OCI-LY1 (cell line): ENCODE measurements at regions not wholly inside any gene's neighbourhood (a gene's known extent, or its start where the extent isn't known, plus 50 kb on each side); places are given as distances from the start of the nearest gene placed in this dataset.

Source experiments
- H2AFZ ChIP-seq: fragments of 200-600 bp; sonication (generic), shearing (Covaris generic); 2 replicates; pipeline ENCODE4 v1.6.0; 2014; ENCODE audit warnings: antibody characterized with exemption, mild to moderate bottlenecking, low read length
- H3F3A ChIP-seq: fragments of 200-600 bp; sonication (generic), shearing (Covaris generic); 2 replicates; pipeline ENCODE4 v1.6.0; 2014; ENCODE audit warnings: mild to moderate bottlenecking, antibody characterized with exemption, low read length, moderate library complexity; ENCODE audit not compliant: insufficient read depth
- H3K27ac ChIP-seq: fragments of 200-600 bp; sonication (generic); 2 replicates; pipeline ENCODE4 v1.5.1; 2014; ENCODE audit warnings: low read length, mixed run types, mild to moderate bottlenecking, low read depth; ENCODE audit not compliant: poor library complexity, severe bottlenecking
- H3K27me3 ChIP-seq: fragments of 200-600 bp; sonication (generic); 2 replicates; pipeline ENCODE4 v1.6.0; 2014; ENCODE audit warnings: antibody characterized with exemption, mild to moderate bottlenecking, low read length, moderate library complexity; ENCODE audit not compliant: insufficient read depth
- H3K36me3 ChIP-seq: fragments of 200-600 bp; sonication (generic); 2 replicates; pipeline ENCODE4 v1.6.1; 2014; ENCODE audit warnings: mild to moderate bottlenecking, antibody characterized with exemption, low read length, moderate library complexity, mixed read lengths; ENCODE audit not compliant: insufficient read depth
- H3K4me1 ChIP-seq: fragments of 200-600 bp; sonication (generic); 2 replicates; pipeline ENCODE4 v1.5.1; 2014; ENCODE audit warnings: mild to moderate bottlenecking, low read length, moderate library complexity; ENCODE audit not compliant: insufficient read depth, severe bottlenecking
- H3K4me2 ChIP-seq: fragments of 200-600 bp; sonication (generic), shearing (Covaris generic); 2 replicates; pipeline ENCODE4 v1.6.1; 2014; ENCODE audit warnings: low read length
- H3K4me3 ChIP-seq: fragments of 200-600 bp; sonication (generic); 2 replicates; pipeline ENCODE4 v1.5.1; 2014; ENCODE audit warnings: low read length, low read depth, mild to moderate bottlenecking, mixed read lengths; ENCODE audit not compliant: poor library complexity, severe bottlenecking
- H3K79me2 ChIP-seq: fragments of 200-600 bp; shearing (Covaris generic); 2 replicates; pipeline ENCODE4 v1.6.1; 2016; ENCODE audit warnings: mixed run types, low read length, mixed read lengths; ENCODE audit not compliant: insufficient read depth
- H3K9ac ChIP-seq: fragments of 200-600 bp; sonication (generic), shearing (Covaris generic); 2 replicates; pipeline ENCODE4 v1.6.1; 2014; ENCODE audit warnings: mild to moderate bottlenecking, low read length, mixed read lengths
- H3K9me2 ChIP-seq: fragments of 200-600 bp; sonication (generic), shearing (Covaris generic); 2 replicates; pipeline ENCODE4 v1.6.1; 2014; ENCODE audit warnings: low read depth, mild to moderate bottlenecking, low read length, mixed read lengths
- H3K9me3 ChIP-seq: fragments of 200-600 bp; shearing (Covaris generic); 2 replicates; pipeline ENCODE4 v1.6.1; 2014; ENCODE audit warnings: low read length, mixed read lengths
- H4K20me1 ChIP-seq: fragments of 200-600 bp; sonication (generic), shearing (Covaris generic); 2 replicates; pipeline ENCODE4 v1.6.0; 2016; ENCODE audit warnings: mild to moderate bottlenecking, low read length; ENCODE audit not compliant: insufficient read depth
- EZH2 ChIP-seq: fragments of 200-600 bp; sonication (generic), shearing (Covaris generic); IDR thresholded peaks from 2 replicates; pipeline ENCODE4 v1.8.0; 2017; ENCODE audit warnings: borderline replicate concordance, mixed run types, mild to moderate bottlenecking, antibody characterized with exemption, low read length, moderate library complexity, mixed read lengths
- TF ChIP-seq, protein P1 (sequence below): fragments of 200-600 bp; sonication (generic), shearing (Covaris generic); IDR thresholded peaks from 2 replicates; pipeline ENCODE4 v1.5.1; 2017; ENCODE audit warnings: mild to moderate bottlenecking, antibody characterized with exemption, low read length, moderate library complexity, mixed read lengths

DNA sequence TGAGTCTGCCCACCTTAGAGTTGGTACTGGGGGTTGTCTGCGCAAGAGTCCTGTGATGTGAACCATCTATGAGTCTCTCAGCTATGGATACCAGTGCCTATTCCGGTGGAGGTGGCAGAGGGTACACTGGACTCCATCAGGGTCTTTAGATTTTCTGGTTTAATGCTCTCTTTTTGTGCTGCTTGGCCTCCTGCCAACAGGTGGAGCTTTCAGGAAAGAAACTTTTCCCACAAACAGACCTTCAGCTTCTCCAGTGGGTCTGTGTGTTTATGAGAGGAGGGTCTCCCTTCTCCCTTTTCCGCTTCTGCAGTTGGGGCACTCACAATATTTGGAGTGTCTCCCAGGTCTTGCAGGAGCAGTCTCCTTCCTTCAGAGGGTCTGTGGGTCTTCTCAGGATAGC lies 1721.9 kb upstream of the SLC39A10 start:
- Histone ChIP-seq H2AFZ (no peak overlapping the region), H3K36me3 (no peaks in the 10 kb centered on the region), H3F3A (no peaks in the 10 kb centered on the region), H3K4me1 (no peaks in the 10 kb centered on the region), H3K27ac (no peak overlapping the region), H3K9me2 (no peaks in the 10 kb centered on the region), H4K20me1 (no peaks in the 10 kb centered on the region), H3K79me2 (no peaks in the 10 kb centered on the region), H3K9me3 (no peaks in the 10 kb centered on the region), H3K4me2 (no peak overlapping the region), H3K4me3 (no peak overlapping the region), H3K9ac (no peak overlapping the region), H3K27me3 (no peaks in the 10 kb centered on the region)
- TF ChIP-seq, protein P1, sequence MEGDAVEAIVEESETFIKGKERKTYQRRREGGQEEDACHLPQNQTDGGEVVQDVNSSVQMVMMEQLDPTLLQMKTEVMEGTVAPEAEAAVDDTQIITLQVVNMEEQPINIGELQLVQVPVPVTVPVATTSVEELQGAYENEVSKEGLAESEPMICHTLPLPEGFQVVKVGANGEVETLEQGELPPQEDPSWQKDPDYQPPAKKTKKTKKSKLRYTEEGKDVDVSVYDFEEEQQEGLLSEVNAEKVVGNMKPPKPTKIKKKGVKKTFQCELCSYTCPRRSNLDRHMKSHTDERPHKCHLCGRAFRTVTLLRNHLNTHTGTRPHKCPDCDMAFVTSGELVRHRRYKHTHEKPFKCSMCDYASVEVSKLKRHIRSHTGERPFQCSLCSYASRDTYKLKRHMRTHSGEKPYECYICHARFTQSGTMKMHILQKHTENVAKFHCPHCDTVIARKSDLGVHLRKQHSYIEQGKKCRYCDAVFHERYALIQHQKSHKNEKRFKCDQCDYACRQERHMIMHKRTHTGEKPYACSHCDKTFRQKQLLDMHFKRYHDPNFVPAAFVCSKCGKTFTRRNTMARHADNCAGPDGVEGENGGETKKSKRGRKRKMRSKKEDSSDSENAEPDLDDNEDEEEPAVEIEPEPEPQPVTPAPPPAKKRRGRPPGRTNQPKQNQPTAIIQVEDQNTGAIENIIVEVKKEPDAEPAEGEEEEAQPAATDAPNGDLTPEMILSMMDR, result no peak
- TF ChIP-seq EZH2, result no peak

- no peaks in the 10 kb centered on the region for H3K4me1 ChIP-seq
- no peaks in the 10 kb centered on the region for H3K36me3 ChIP-seq
- TF ChIP-seq EZH2, result no peak
- TF ChIP-seq, protein P1, result no peak
- H3K4me2 ChIP-seq, result no peak overlapping the region
- no peak overlapping the region for H3K4me3 ChIP-seq
- no peaks in the 10 kb centered on the region for H3K27me3 ChIP-seq
- H2AFZ ChIP-seq, result no peak overlapping the region
- H3K27ac ChIP-seq, result no peak overlapping the region
- no peak overlapping the region for H3K9ac ChIP-seq
- H3K9me3 ChIP-seq, result no peaks in the 10 kb centered on the region
- H3K9me2 ChIP-seq, result no peaks in the 10 kb centered on the region
- no peaks in the 10 kb centered on the region for H4K20me1 ChIP-seq
- no peaks in the 10 kb centered on the region for H3F3A ChIP-seq
- no peaks in the 10 kb centered on the region for H3K79me2 ChIP-seq
Observed at GRCh38 chr2:193929131-193929530, 1727.9 kb upstream of the SLC39A10 start.

DNA sequence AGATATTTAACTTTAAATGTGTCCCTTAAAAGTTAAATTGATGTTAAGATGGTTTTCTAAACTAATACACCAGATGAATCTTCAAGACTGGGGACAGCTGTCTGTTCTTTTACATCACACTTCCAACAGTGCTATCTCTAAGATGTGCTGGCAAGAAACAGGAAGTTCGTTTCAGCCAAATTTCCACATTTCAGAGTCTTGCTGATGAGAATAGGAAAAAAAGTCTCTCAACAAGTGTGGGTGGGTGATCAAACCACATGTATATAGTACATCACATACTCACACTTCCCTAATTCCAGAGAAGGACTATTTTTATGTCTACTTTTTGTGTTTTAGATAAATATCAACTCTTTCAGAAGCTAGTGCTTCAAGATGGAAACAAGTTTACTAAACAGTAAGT lies 1712.8 kb upstream of the TMEFF2 start:
- H3K9me3 ChIP-seq, result no peaks in the 10 kb centered on the region

More for the DNA sequence above, 1712.8 kb upstream of the TMEFF2 start:
- Histone ChIP-seq H3F3A (no peaks in the 10 kb centered on the region), H3K79me2 (no peaks in the 10 kb centered on the region), H3K4me3 (no peak overlapping the region), H3K4me1 (no peaks in the 10 kb centered on the region), H2AFZ (no peak overlapping the region), H3K9me2 (no peaks in the 10 kb centered on the region), H3K36me3 (no peaks in the 10 kb centered on the region), H4K20me1 (no peaks in the 10 kb centered on the region), H3K27me3 (no peaks in the 10 kb centered on the region), H3K9ac (no peak overlapping the region), H3K4me2 (no peak overlapping the region), H3K27ac (no peak overlapping the region)
- TF ChIP-seq, protein P1, result no peak
- TF ChIP-seq EZH2, result no peak
